GM06990 (cell line): ENCODE measurements at regions not wholly inside any gene's neighbourhood (a gene's known extent, or its start where the extent isn't known, plus 50 kb on each side); places are given as distances from the start of the nearest gene placed in this dataset.

Source experiments
- DNase-seq: peaks from one replicate; pipeline ENCODE4 v3.0.0-alpha.2; 2011; ENCODE audit not compliant: insufficient read length; ENCODE audit errors: extremely low read depth
- H3K27me3 ChIP-seq: replicated peaks from 2 replicates; pipeline ENCODE4 v1.6.0; 2011; ENCODE audit warnings: low read length; ENCODE audit not compliant: control insufficient read depth, insufficient read depth
- H3K36me3 ChIP-seq: 2 replicates; pipeline ENCODE4 v1.5.1; 2011; ENCODE audit warnings: low read length; ENCODE audit not compliant: control insufficient read depth, insufficient read depth
- H3K4me3 ChIP-seq: replicated peaks from 2 replicates; pipeline ENCODE4 v1.5.1; 2011; ENCODE audit warnings: low read depth, mild to moderate bottlenecking, control low read depth, low read length
- TF ChIP-seq, protein P1 (sequence below): IDR thresholded peaks from 2 replicates; pipeline ENCODE4 v1.5.1; 2011; ENCODE audit warnings: low read length, control low read depth, mild to moderate bottlenecking, inconsistent platforms; ENCODE audit not compliant: insufficient read depth, poor library complexity, severe bottlenecking

DNA sequence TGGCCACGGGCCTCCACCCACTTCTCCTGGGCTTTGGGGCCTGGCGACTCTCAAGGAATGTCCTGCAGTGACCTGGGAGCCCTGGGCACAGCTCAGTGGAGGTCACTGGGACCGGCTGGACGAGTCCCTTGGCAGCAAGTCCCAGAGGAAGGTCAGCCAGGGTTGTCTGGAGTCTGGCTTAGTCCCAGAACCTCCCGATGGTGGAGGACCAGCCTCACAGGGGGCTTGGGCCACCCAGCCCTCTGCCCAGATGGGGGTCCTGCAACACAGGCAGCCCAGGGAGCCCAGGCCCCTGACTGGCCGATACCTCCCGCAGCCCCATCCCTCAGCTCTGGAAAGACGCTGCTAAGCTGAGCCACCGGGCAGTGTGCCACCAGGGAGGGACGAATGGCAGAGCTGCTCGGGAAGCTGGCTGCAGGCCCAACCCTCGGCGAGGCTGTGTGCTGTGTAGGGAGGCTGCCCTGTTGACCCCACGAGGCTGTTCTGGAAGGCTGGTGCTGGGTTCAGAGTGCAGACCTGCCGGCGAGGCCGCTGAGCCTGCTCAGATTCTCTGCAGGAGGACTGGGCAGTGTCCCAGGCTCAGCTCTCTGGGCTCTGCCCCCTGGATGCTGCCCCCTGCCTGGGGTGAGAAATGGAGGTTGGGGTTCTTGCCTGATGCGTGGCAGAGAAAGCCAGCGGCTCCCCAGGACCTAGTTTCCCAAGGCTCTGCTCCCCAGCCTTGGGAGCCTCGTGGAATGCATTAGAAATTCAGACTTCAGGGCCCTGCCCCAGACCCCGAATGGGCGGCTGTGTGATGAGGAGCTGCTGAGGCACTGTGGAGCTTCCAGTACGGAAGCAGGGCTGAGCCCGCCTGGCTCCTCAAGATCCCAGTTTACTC, 61.7 kb downstream of the ADRA2C start:
- H3K4me3 ChIP-seq, result no peak overlapping the region
- no peaks in the 10 kb centered on the region for H3K36me3 ChIP-seq
- TF ChIP-seq, protein P1, sequence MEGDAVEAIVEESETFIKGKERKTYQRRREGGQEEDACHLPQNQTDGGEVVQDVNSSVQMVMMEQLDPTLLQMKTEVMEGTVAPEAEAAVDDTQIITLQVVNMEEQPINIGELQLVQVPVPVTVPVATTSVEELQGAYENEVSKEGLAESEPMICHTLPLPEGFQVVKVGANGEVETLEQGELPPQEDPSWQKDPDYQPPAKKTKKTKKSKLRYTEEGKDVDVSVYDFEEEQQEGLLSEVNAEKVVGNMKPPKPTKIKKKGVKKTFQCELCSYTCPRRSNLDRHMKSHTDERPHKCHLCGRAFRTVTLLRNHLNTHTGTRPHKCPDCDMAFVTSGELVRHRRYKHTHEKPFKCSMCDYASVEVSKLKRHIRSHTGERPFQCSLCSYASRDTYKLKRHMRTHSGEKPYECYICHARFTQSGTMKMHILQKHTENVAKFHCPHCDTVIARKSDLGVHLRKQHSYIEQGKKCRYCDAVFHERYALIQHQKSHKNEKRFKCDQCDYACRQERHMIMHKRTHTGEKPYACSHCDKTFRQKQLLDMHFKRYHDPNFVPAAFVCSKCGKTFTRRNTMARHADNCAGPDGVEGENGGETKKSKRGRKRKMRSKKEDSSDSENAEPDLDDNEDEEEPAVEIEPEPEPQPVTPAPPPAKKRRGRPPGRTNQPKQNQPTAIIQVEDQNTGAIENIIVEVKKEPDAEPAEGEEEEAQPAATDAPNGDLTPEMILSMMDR, result no peak
- H3K27me3 ChIP-seq, result peaks cover 1% of the 10 kb centered on the region; the same call in 1 of the 2 replicates
- DNase-seq, result no peak

DNA sequence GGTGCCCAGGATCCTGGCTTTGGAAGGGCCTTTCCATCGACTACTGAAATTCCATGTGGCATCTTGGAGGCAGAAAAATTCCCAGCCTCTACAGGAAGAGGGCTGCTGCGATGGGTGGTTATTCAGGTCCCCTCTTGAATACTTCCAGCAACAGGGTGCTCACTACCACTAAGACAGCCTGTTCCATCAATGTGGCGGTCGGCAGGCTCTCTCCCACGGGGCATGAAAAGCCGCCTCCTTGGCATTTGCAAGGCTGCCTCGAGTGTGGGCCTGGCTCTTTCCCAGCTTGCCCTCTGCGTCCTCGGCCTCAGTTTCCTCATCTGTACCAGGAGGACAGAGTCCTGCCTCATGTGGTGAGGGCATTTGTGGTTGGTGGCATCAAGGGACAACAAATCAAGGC, 62.4 kb downstream of the ADRA2C start:
- H3K4me3 ChIP-seq, result no peak overlapping the region
- peaks cover 1% of the 10 kb centered on the region; the same call in 1 of the 2 replicates for H3K27me3 ChIP-seq
- DNase-seq, result no peak
- TF ChIP-seq, protein P1, result no peak
- H3K36me3 ChIP-seq, result no peaks in the 10 kb centered on the region

DNA sequence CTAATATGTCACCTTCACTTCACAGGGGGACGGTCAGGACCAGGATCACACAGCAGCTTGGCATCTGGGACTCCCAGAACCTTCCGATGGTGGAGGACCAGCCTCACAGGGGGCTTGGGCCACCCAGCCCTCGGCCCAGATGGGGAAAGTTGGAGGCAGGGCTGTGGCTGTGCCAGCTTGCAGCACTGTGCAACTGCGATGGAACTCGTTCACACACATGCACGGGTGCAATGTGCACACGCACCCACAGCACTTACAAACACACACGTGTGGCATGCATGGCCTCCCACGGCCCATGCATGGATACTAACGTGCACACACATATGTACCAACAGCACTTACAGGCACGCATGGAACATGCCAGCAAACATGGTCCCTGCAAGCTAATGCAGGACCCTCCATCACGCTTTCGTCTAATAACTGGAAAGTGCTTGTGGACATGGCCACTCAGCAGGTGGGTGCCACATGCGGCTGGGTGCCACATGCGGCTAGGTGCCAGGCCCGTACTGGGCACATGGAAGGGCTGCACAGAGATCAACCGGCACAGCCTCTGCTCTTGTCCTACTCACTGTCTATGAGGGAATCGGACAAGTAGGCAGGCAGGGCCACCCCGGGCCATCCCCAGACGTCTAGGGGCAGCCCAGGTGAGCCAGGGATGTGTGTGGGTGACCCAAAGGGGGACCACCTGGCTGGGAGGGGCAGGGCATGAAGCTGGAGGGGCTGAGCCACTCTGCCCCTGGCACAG, 63.2 kb downstream of the ADRA2C start:
- Histone ChIP-seq H3K27me3 (peaks cover 1% of the 10 kb centered on the region; the same call in 1 of the 2 replicates), H3K36me3 (no peaks in the 10 kb centered on the region), H3K4me3 (no peak overlapping the region)
- DNase-seq, result no peak
- TF ChIP-seq, protein P1, result no peak

DNA sequence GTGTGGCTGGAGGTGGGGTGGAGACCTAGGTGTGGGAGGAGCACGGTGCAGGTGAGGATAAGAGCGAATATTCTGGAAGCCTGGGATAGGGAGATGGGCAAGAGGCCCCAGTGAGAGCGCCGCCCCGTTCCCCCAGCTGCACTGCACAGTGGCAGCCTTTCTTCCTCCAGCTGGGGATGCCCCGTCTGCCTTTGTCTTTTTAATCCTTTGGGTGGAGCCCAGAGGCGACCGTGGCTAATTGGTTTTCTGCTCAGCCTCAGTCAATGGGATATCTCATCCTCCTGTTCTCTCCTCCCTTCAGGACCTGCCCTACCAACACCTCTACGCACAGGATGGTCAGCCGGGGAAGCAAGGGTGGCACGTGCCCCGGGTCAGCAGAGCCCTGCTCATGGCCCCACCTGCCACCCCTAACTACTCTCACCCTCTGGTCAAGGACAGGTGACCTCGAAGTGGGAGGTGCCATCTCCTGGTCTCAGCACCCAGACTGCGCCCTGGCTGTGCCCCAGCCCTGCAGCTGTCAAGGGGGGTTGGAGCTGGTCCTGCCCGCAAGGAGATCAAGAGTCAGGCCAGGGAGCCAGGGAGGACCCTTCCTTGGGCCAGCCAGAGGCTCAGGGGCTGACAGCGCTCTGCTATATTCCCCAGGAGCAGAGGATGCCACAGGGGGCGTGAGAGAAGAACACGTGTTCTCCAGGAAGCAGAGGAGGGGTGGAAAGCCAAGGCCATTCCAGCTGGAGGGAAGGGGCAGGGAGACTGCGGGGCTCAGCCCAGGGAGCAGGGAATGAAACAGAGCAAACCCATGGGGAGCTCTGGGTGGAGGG, 64.0 kb downstream of the ADRA2C start:
- Histone ChIP-seq H3K4me3 (no peak overlapping the region), H3K27me3 (no peaks in the 10 kb centered on the region; the same call in 1 of the 2 replicates), H3K36me3 (no peaks in the 10 kb centered on the region)
- DNase-seq, result no peak
- TF ChIP-seq, protein P1, result no peak

DNA sequence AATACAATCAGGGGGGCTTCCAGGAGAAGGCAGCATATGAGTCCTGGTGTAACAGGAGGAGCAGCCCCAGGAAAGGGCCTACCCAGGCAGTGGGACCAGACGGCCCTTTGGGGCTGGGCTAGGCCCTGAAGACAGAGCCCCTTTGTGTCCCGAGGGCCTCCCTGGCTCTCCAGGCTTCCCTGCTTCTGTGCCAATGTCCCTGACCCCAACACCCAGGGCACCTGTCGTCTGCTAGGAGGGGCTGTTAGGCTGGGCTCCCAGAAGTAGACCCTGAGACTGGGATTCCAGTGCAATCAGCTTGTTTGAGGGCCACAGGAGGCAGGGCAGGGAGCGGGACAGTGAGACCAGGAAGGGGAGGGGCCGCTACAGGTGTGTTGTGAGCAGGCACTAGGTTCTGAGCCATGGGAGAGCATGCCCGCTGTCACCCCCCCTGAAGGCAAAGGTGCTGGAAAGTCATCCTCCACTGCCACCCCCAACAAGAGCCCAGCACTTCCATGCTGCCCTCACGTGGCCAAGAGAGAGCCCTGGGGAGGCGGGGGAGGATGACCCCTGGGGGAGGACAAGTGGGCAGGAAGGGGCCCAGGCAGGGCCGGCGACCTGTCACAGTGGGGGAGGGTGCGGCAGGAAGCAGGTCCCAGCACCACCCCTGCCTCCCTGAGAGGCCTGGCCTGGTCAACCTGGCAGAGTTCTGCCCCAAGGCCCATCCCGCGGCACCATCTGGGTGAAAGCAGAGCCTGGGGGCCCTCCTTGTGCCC, 64.8 kb downstream of the ADRA2C start:
- no peaks in the 10 kb centered on the region for H3K36me3 ChIP-seq
- TF ChIP-seq, protein P1, result no peak
- no peak for DNase-seq
- no peaks in the 10 kb centered on the region; the same call in 1 of the 2 replicates for H3K27me3 ChIP-seq
- H3K4me3 ChIP-seq, result no peak overlapping the region
